HCT116 (cell line): ENCODE measurements at regions not wholly inside any gene's neighbourhood (a gene's known extent, or its start where the extent isn't known, plus 50 kb on each side); places are given as distances from the start of the nearest gene placed in this dataset.

ENCODE experiments used
- ATAC-seq: fragments of 200-7000 bp; cut with Tn5 transposase; 2 replicates; pipeline ENCODE4 v1.9.1; 2020; ENCODE audit warnings: mild to moderate bottlenecking, moderate library complexity
- BruUV-seq: library from RNA; stranded (reverse); fragments of 400-500 nt; replicated peaks from 2 replicates; lab custom pipeline; 2021; lab: Mats Ljungman, UMichigan
- CTCF ChIA-PET: fragments of 300-600 bp; sonication (Branson Sonifier 250); formaldehyde crosslinking; loops from one replicate; lab custom pipeline; 2021; ENCODE audit warnings: antibody characterized with exemption; lab: Charles Lee
- POLR2A ChIA-PET: fragments of 300-600, 350-600 bp; sonication (Branson Sonifier 250); formaldehyde crosslinking; loops from one replicate; lab custom pipeline; 2021; ENCODE audit warnings: antibody characterized with exemption; lab: Charles Lee
- RAD21 ChIA-PET, 2 experiments: fragments of 300-600 bp; sonication (Branson Sonifier 250); formaldehyde crosslinking; loops; one replicate each; lab custom pipeline; 2023; ENCODE audit warnings: low total read pairs in 2 of 2; ENCODE audit not compliant: uncharacterized antibody in 2 of 2, unreplicated experiment in 2 of 2, low non-redundant PET in 1 of 2; lab: Charles Lee
- DNase-seq: peaks from one replicate; pipeline ENCODE4 v3.0.0-alpha.2; 2010; ENCODE audit warnings: low read depth, low spot score
- H2AFZ ChIP-seq: fragments of 200-600 bp; shearing (Covaris generic), sonication (generic); 2 replicates; pipeline ENCODE4 v1.6.1; 2017; ENCODE audit warnings: low read depth, mixed run types, mixed read lengths, antibody characterized with exemption, low read length; ENCODE audit not compliant: poor library complexity, severe bottlenecking
- H3K27ac ChIP-seq: 2 replicates; pipeline ENCODE4 v1.5.1; 2012; ENCODE audit warnings: low read depth, low read length
- H3K27me3 ChIP-seq: fragments of 200-600 bp; sonication (generic); 2 replicates; pipeline ENCODE4 v1.6.1; 2016; ENCODE audit warnings: mixed run types, low read length, mixed read lengths; ENCODE audit not compliant: insufficient read depth
- H3K36me3 ChIP-seq, 2 experiments: fragments of 200-500 bp in 1 of 2; fragments of 200-600 bp in 1 of 2; sonication (Bioruptor generic) in 1 of 2; sonication (generic) in 1 of 2; 2 replicates each; pipeline versions ENCODE4 v1.5.1 to v1.6.1; 2014 to 2016; ENCODE audit warnings: low read length in 2 of 2, inconsistent platforms in 1 of 2, mixed read lengths in 1 of 2, mixed run types in 1 of 2; ENCODE audit not compliant: insufficient read depth in 2 of 2, control insufficient read depth in 1 of 2
- H3K4me1 ChIP-seq, 2 experiments: fragments of 200-600 bp in 1 of 2; sonication (generic) in 1 of 2; 2 replicates each; pipeline versions ENCODE4 v1.5.1 to v1.6.1; 2012 to 2017; ENCODE audit warnings: low read length in 2 of 2, inconsistent platforms in 1 of 2, mild to moderate bottlenecking in 1 of 2, mixed read lengths in 1 of 2, mixed run types in 1 of 2, moderate library complexity in 1 of 2; ENCODE audit not compliant: insufficient read depth in 2 of 2, control insufficient read depth in 1 of 2
- H3K4me2 ChIP-seq: fragments of 200-600 bp; sonication (generic); 2 replicates; pipeline ENCODE4 v1.6.1; 2017; ENCODE audit warnings: mixed run types, low read length, mixed read lengths
- H3K4me3 ChIP-seq, 2 experiments: fragments of 200-600 bp in 1 of 2; sonication (generic) in 1 of 2; replicated peaks in 1 of 2; 2 replicates each; pipeline ENCODE4 v1.5.1; 2011 to 2016; ENCODE audit warnings: low read length in 2 of 2, control low read depth in 1 of 2, low read depth in 1 of 2, mild to moderate bottlenecking in 1 of 2, mixed read lengths in 1 of 2, mixed run types in 1 of 2
- H3K79me2 ChIP-seq: fragments of 200-600 bp; sonication (generic); 2 replicates; pipeline ENCODE4 v1.6.1; 2017; ENCODE audit warnings: mild to moderate bottlenecking, mixed run types, low read length, moderate library complexity, mixed read lengths; ENCODE audit not compliant: insufficient read depth
- H3K9ac ChIP-seq: fragments of 200-600 bp; sonication (generic); 2 replicates; pipeline ENCODE4 v1.6.1; 2016; ENCODE audit warnings: low read length, mixed read lengths
- H3K9me2 ChIP-seq: fragments of 200-600 bp; sonication (generic), shearing (Covaris generic); 2 replicates; pipeline ENCODE4 v1.6.1; 2017; ENCODE audit warnings: mixed run types, mild to moderate bottlenecking, moderate library complexity; ENCODE audit not compliant: insufficient read depth
- H3K9me3 ChIP-seq, 2 experiments: fragments of 200-500 bp in 1 of 2; fragments of 200-600 bp in 1 of 2; sonication (Bioruptor generic) in 1 of 2; sonication (generic) in 1 of 2; 2 replicates each; pipeline ENCODE4 v1.6.1; 2014 to 2017; ENCODE audit warnings: low read length in 2 of 2, mixed read lengths in 2 of 2, inconsistent platforms in 1 of 2, low read depth in 1 of 2, mild to moderate bottlenecking in 1 of 2, mixed run types in 1 of 2, moderate library complexity in 1 of 2; ENCODE audit not compliant: control insufficient read depth in 1 of 2, insufficient read depth in 1 of 2
- H4K20me1 ChIP-seq: fragments of 200-600 bp; sonication (generic), shearing (Covaris generic); 2 replicates; pipeline ENCODE4 v1.6.1; 2017; ENCODE audit warnings: mixed run types, mild to moderate bottlenecking, moderate library complexity; ENCODE audit not compliant: insufficient read depth
- CBX3 ChIP-seq: IDR thresholded peaks from 2 replicates; pipeline ENCODE4 v1.6.1; 2012; ENCODE audit warnings: low read depth
- CEBPB ChIP-seq: IDR thresholded peaks from 2 replicates; pipeline ENCODE4 v1.6.1; 2012; ENCODE audit warnings: low read depth
- EGR1 ChIP-seq: IDR thresholded peaks from 2 replicates; pipeline ENCODE4 v1.6.1; 2012; ENCODE audit warnings: low read depth
- EZH2 ChIP-seq: fragments of 200-600 bp; sonication (generic); IDR thresholded peaks from 2 replicates; pipeline ENCODE4 v1.6.1; 2017; ENCODE audit warnings: antibody characterized with exemption, mixed run types
- FOSL1 ChIP-seq: IDR thresholded peaks from 2 replicates; pipeline ENCODE4 v1.6.1; 2012; ENCODE audit warnings: low read depth
- POLR2AphosphoS5 ChIP-seq: IDR thresholded peaks from 2 replicates; pipeline ENCODE4 v1.6.1; 2011; ENCODE audit warnings: mild to moderate bottlenecking, low read depth, low read length, moderate library complexity
- RAD21 ChIP-seq: IDR thresholded peaks from 2 replicates; pipeline ENCODE4 v1.6.1; 2012; ENCODE audit warnings: low read depth, mild to moderate bottlenecking
- SIN3A ChIP-seq: IDR thresholded peaks from 2 replicates; pipeline ENCODE4 v1.6.1; 2012; ENCODE audit warnings: low read depth
- SP1 ChIP-seq: IDR thresholded peaks from 2 replicates; pipeline ENCODE4 v1.6.1; 2012; ENCODE audit warnings: low read depth
- SRF ChIP-seq: IDR thresholded peaks from 2 replicates; pipeline ENCODE4 v1.6.1; 2012; ENCODE audit warnings: low read depth
- YY1 ChIP-seq: IDR thresholded peaks from 2 replicates; pipeline ENCODE4 v1.6.1; 2011; ENCODE audit warnings: low read length, low read depth, moderate library complexity, mild to moderate bottlenecking; ENCODE audit not compliant: insufficient replicate concordance; ENCODE audit errors: extremely low read depth
- ZFX ChIP-seq: fragments of 450-650 bp; IDR thresholded peaks from 2 replicates; pipeline ENCODE4 v1.6.1; 2017
- ZNF274 ChIP-seq: fragments of 200-500 bp; sonication (Bioruptor generic); IDR thresholded peaks from 2 replicates; pipeline ENCODE4 v1.6.1; 2014; ENCODE audit warnings: mild to moderate bottlenecking, low read depth, low read length, inconsistent platforms
- intact Hi-C: fragments of 100-400 bp; cut with micrococcal nuclease; formaldehyde crosslinking; loops from 2 replicates; pipeline ENCODE4 v1.10.0; 2022
- TF ChIP-seq, protein P1 (sequence below), 3 experiments: fragments of 200-600 bp in 1 of 3; sonication (generic) in 1 of 3; IDR thresholded peaks in 2 of 3; conservative IDR thresholded peaks in 1 of 3; 2 replicates each; pipeline ENCODE4 v1.5.1; 2012 to 2017; ENCODE audit warnings: low read depth in 2 of 3, low read length in 2 of 3, antibody characterized with exemption in 1 of 3, borderline replicate concordance in 1 of 3, control low read depth in 1 of 3, mild to moderate bottlenecking in 1 of 3, mixed read lengths in 1 of 3, mixed run types in 1 of 3, moderate library complexity in 1 of 3; ENCODE audit not compliant: insufficient read depth in 1 of 3
- TF ChIP-seq, protein P2 (sequence below): IDR thresholded peaks from 2 replicates; pipeline ENCODE4 v1.6.1; 2012

DNA sequence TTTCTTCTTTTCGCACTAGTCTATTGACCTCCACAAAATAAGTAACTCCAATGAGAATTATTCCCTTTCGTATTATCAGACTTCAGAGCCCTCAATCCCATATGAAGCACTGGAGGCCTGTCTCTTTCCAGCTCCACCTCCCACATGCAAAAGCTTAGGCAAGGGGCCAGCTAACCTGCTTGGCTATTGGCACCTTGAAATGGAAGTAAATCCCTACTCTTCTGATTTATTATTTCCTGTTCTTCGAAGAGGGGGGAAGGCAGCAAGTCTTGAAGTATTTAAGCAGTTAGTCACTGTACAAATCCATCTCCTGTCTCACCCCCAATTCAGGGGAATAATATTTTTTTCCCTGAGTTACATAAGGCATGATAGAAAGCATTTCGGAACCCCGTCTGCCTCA, 577.8 kb downstream of the MAFB start:
- DNase-seq = no peak
- intact Hi-C loops = no loop called here

More for the DNA sequence above, 577.8 kb downstream of the MAFB start:
- Histone ChIP-seq H3K27ac (no peak overlapping the region), H3K9ac (no peak overlapping the region), H3K27me3 (no peaks in the 10 kb centered on the region), H3K4me3 (no peak overlapping the region), H4K20me1 (no peaks in the 10 kb centered on the region), H3K36me3 (no peaks in the 10 kb centered on the region), H3K79me2 (no peaks in the 10 kb centered on the region), H3K9me2 (no peaks in the 10 kb centered on the region), H3K4me1 (no peaks in the 10 kb centered on the region), H2AFZ (no peak overlapping the region), H3K9me3 (no peaks in the 10 kb centered on the region; a peak in 1 of 4 replicates), H3K4me2 (no peak overlapping the region)
- no TSS peak for BruUV-seq
- ChIA-PET POLR2A (no interaction called here), CTCF (no interaction called here), RAD21 (no interaction called here)
- TF ChIP-seq, protein P1, sequence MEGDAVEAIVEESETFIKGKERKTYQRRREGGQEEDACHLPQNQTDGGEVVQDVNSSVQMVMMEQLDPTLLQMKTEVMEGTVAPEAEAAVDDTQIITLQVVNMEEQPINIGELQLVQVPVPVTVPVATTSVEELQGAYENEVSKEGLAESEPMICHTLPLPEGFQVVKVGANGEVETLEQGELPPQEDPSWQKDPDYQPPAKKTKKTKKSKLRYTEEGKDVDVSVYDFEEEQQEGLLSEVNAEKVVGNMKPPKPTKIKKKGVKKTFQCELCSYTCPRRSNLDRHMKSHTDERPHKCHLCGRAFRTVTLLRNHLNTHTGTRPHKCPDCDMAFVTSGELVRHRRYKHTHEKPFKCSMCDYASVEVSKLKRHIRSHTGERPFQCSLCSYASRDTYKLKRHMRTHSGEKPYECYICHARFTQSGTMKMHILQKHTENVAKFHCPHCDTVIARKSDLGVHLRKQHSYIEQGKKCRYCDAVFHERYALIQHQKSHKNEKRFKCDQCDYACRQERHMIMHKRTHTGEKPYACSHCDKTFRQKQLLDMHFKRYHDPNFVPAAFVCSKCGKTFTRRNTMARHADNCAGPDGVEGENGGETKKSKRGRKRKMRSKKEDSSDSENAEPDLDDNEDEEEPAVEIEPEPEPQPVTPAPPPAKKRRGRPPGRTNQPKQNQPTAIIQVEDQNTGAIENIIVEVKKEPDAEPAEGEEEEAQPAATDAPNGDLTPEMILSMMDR (IDR thresholded peaks at IDR 0.05 in 2 of 3, conservative IDR thresholded peaks at IDR 0.05 in 1 of 3; ENCODE audit: borderline replicate concordance in 1 of 3, insufficient read depth in 1 of 3, low read depth in 2 of 3, low read length in 2 of 3) = no peak
- TF ChIP-seq YY1 = no peak
- TF ChIP-seq, protein P2, sequence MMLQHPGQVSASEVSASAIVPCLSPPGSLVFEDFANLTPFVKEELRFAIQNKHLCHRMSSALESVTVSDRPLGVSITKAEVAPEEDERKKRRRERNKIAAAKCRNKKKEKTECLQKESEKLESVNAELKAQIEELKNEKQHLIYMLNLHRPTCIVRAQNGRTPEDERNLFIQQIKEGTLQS = no peak
- no peak for TF ChIP-seq SIN3A
- no peak for TF ChIP-seq ZNF274
- no peak for TF ChIP-seq EZH2
- TF ChIP-seq SRF = no peak
- no peak for TF ChIP-seq POLR2AphosphoS5
- no peak for TF ChIP-seq EGR1
- no peak for TF ChIP-seq CBX3
- no peak for TF ChIP-seq CEBPB
- no peak for TF ChIP-seq SP1
- no peak for TF ChIP-seq FOSL1
- no peak for TF ChIP-seq RAD21
- TF ChIP-seq ZFX = no peak
- no peak for ATAC-seq
